HEK293 (cell line): ENCODE measurements at regions not wholly inside any gene's neighbourhood (a gene's known extent, or its start where the extent isn't known, plus 50 kb on each side); places are given as distances from the start of the nearest gene placed in this dataset.

ENCODE experiments used
- CTCF ChIA-PET: fragments of 350-600 bp; formaldehyde crosslinking; extraction: SDS; loops from one replicate; lab custom pipeline; 2021; ENCODE audit warnings: antibody characterized with exemption; lab: Yijun Ruan, JAX
- POLR2A ChIA-PET: fragments of 300-600 bp; formaldehyde crosslinking; extraction: SDS; loops from one replicate; lab custom pipeline; 2020; ENCODE audit warnings: antibody characterized with exemption, inconsistent platforms; lab: Yijun Ruan, JAX
- H3K27ac ChIP-seq: fragments of 200-500 bp; sonication (Bioruptor generic); 2 replicates; pipeline ENCODE4 v1.5.1; 2014; ENCODE audit warnings: low read depth, low read length, control low read depth, inconsistent platforms; ENCODE audit errors: extremely low read depth
- H3K36me3 ChIP-seq, 2 experiments: fragments of 200-500 bp in 1 of 2; sonication (Bioruptor generic) in 1 of 2; 1 replicate in 1 of 2; 2 replicates in 1 of 2; pipeline ENCODE4 v1.5.1; 2014 to 2017; ENCODE audit warnings: inconsistent platforms in 2 of 2, low read length in 2 of 2; ENCODE audit not compliant: control insufficient read depth in 2 of 2, insufficient read depth in 1 of 2
- H3K4me1 ChIP-seq: fragments of 200-500 bp; sonication (Bioruptor generic); 2 replicates; pipeline ENCODE4 v1.5.1; 2014; ENCODE audit warnings: mild to moderate bottlenecking, low read length, inconsistent platforms; ENCODE audit not compliant: control insufficient read depth, insufficient read depth
- H3K4me3 ChIP-seq: 2 replicates; pipeline ENCODE4 v1.5.1; 2011; ENCODE audit warnings: low read depth, mild to moderate bottlenecking, control low read depth, low read length, moderate library complexity
- H3K9me3 ChIP-seq: fragments of 200-500 bp; sonication (Bioruptor generic); 2 replicates; pipeline ENCODE4 v1.5.1; 2014; ENCODE audit warnings: low read depth, low read length, inconsistent platforms; ENCODE audit not compliant: control insufficient read depth, insufficient read depth
- AEBP2 ChIP-seq: fragments of 450-650 bp; formaldehyde crosslinking; IDR thresholded peaks from 2 replicates; pipeline ENCODE4 v1.5.1; 2016; ENCODE audit warnings: missing biosample characterization, missing genetic modification characterization, borderline replicate concordance
- CTCF ChIP-seq: fragments of 450-650 bp; formaldehyde crosslinking; IDR thresholded peaks from 2 replicates; pipeline ENCODE4 v1.5.1; 2016; ENCODE audit warnings: missing biosample characterization, missing genetic modification characterization
- GLI4 ChIP-seq: fragments of 450-650 bp; formaldehyde crosslinking; IDR thresholded peaks from 2 replicates; pipeline ENCODE4 v1.5.1; 2016; ENCODE audit warnings: missing biosample characterization, missing genetic modification characterization
- PBX3 ChIP-seq: sonication (generic); formaldehyde crosslinking; IDR thresholded peaks from 2 replicates; pipeline ENCODE4 v1.8.1; 2022; ENCODE audit warnings: mild to moderate bottlenecking, moderate library complexity, missing genetic modification reagents
- SCRT2 ChIP-seq: fragments of 450-650 bp; formaldehyde crosslinking; IDR thresholded peaks from 2 replicates; pipeline ENCODE4 v1.5.1; 2016; ENCODE audit warnings: missing biosample characterization, missing genetic modification characterization
- SETDB1 ChIP-seq: IDR thresholded peaks from one replicate; pipeline ENCODE4 v1.6.1; 2017; ENCODE audit warnings: mild to moderate bottlenecking, low read length, moderate library complexity, mixed read lengths; ENCODE audit not compliant: insufficient read length
- SP7 ChIP-seq: fragments of 450-650 bp; formaldehyde crosslinking; IDR thresholded peaks from 2 replicates; pipeline ENCODE4 v1.5.1; 2016; ENCODE audit warnings: missing biosample characterization, missing genetic modification characterization
- YY2 ChIP-seq: fragments of 450-650 bp; formaldehyde crosslinking; IDR thresholded peaks from 2 replicates; pipeline ENCODE4 v1.5.1; 2016; ENCODE audit warnings: missing biosample characterization, missing genetic modification characterization
- ZBTB44 ChIP-seq: fragments of 450-650 bp; IDR thresholded peaks from 2 replicates; pipeline ENCODE4 v1.5.1; 2018; ENCODE audit warnings: missing biosample characterization, mild to moderate bottlenecking, missing genetic modification characterization
- ZNF146 ChIP-seq: fragments of 450-650 bp; formaldehyde crosslinking; IDR thresholded peaks from 2 replicates; pipeline ENCODE4 v1.5.1; 2016; ENCODE audit warnings: missing biosample characterization, missing genetic modification characterization
- ZNF157 ChIP-seq: fragments of 450-650 bp; formaldehyde crosslinking; IDR thresholded peaks from 2 replicates; pipeline ENCODE4 v1.5.1; 2016; ENCODE audit warnings: missing biosample characterization, missing genetic modification characterization
- ZNF175 ChIP-seq: fragments of 450-650 bp; formaldehyde crosslinking; IDR thresholded peaks from 2 replicates; pipeline ENCODE4 v1.5.1; 2016; ENCODE audit warnings: missing biosample characterization, missing genetic modification characterization
- ZNF266 ChIP-seq: fragments of 450-650 bp; formaldehyde crosslinking; IDR thresholded peaks from 2 replicates; pipeline ENCODE4 v1.5.1; 2016; ENCODE audit warnings: missing biosample characterization, missing genetic modification characterization, low read depth
- ZNF274 ChIP-seq, 2 experiments: fragments of 200-500 bp in 1 of 2; fragments of 450-650 bp in 1 of 2; sonication (Bioruptor generic) in 1 of 2; formaldehyde crosslinking in 1 of 2; IDR thresholded peaks; 2 replicates each; pipeline versions ENCODE4 v1.5.1 to v1.6.1; 2014 to 2016; ENCODE audit warnings: borderline replicate concordance in 1 of 2, inconsistent platforms in 1 of 2, low read length in 1 of 2, missing biosample characterization in 1 of 2, missing genetic modification characterization in 1 of 2
- ZNF404 ChIP-seq: fragments of 450-650 bp; formaldehyde crosslinking; IDR thresholded peaks from 2 replicates; pipeline ENCODE4 v1.5.1; 2017; ENCODE audit warnings: missing biosample characterization, missing genetic modification characterization
- ZNF416 ChIP-seq: fragments of 450-650 bp; formaldehyde crosslinking; IDR thresholded peaks from 2 replicates; pipeline ENCODE4 v1.5.1; 2016; ENCODE audit warnings: missing biosample characterization, missing genetic modification characterization
- ZNF548 ChIP-seq: fragments of 450-650 bp; formaldehyde crosslinking; IDR thresholded peaks from 2 replicates; pipeline ENCODE4 v1.5.1; 2016; ENCODE audit warnings: missing biosample characterization, missing genetic modification characterization
- ZNF585B ChIP-seq: fragments of 450-650 bp; formaldehyde crosslinking; IDR thresholded peaks from 2 replicates; pipeline ENCODE4 v1.5.1; 2016; ENCODE audit warnings: missing biosample characterization, missing genetic modification characterization
- ZNF791 ChIP-seq: fragments of 450-650 bp; formaldehyde crosslinking; IDR thresholded peaks from 2 replicates; pipeline ENCODE4 v1.5.1; 2016; ENCODE audit warnings: missing biosample characterization, missing genetic modification characterization
- ZSCAN16 ChIP-seq: fragments of 450-650 bp; formaldehyde crosslinking; IDR thresholded peaks from 2 replicates; pipeline ENCODE4 v1.5.1; 2016; ENCODE audit warnings: missing biosample characterization, missing genetic modification characterization
- ZSCAN30 ChIP-seq: fragments of 450-650 bp; IDR thresholded peaks from 2 replicates; pipeline ENCODE4 v1.5.1; 2018; ENCODE audit warnings: missing biosample characterization, mild to moderate bottlenecking, missing genetic modification characterization, moderate library complexity
- ZSCAN5A ChIP-seq: fragments of 450-650 bp; formaldehyde crosslinking; IDR thresholded peaks from 2 replicates; pipeline ENCODE4 v1.5.1; 2016; ENCODE audit warnings: missing biosample characterization, missing genetic modification characterization
- TF ChIP-seq, protein P1 (sequence below): fragments of 450-650 bp; formaldehyde crosslinking; IDR thresholded peaks from 2 replicates; pipeline ENCODE4 v1.5.1; 2017; ENCODE audit warnings: missing biosample characterization, missing genetic modification characterization

- H3K4me1 ChIP-seq, result no peaks in the 10 kb centered on the region
- CTCF ChIA-PET, result interaction anchor here (0.7 to 1.8 kb wide), 9 partner anchors 11 to 1355 kb away, joined by 3 to 10 read pairs (median 3); no protein-coding TSS in a partner anchor
Measured at GRCh38 chr17:73958453-73958852, 245.0 kb upstream of the RPL38 start.

GRCh38 chr17:73960469-73960868 lies 243.0 kb upstream of the RPL38 start:
- CTCF ChIA-PET, result interaction anchor here (0.7 to 0.9 kb wide), 2 partner anchors 36 to 341 kb away, joined by 3 to 4 read pairs; no protein-coding TSS in a partner anchor
- Histone ChIP-seq H3K27ac (no peak overlapping the region), H3K36me3 (no peaks in the 10 kb centered on the region), H3K9me3 (no peaks in the 10 kb centered on the region), H3K4me1 (no peaks in the 10 kb centered on the region), H3K4me3 (no peak overlapping the region)
- POLR2A ChIA-PET, result no interaction called here
- no peak for TF ChIP-seq SP7
- TF ChIP-seq ZSCAN30 (tag by site-specific recombination), result no peak
- TF ChIP-seq ZNF548 (tag by site-specific recombination), result no peak
- no peak for TF ChIP-seq ZNF404
- no peak for TF ChIP-seq ZBTB44 (tag by site-specific recombination)
- no peak for TF ChIP-seq ZNF146 (tag by site-specific recombination)
- TF ChIP-seq ZNF416 (tag by site-specific recombination), result no peak
- TF ChIP-seq YY2, result no peak
- no peak for TF ChIP-seq ZSCAN5A
- TF ChIP-seq AEBP2 (tag by site-specific recombination), result no peak
- TF ChIP-seq SETDB1, result peak; percentile 59
- TF ChIP-seq ZNF585B (tag by site-specific recombination), result peak; percentile 94

More at GRCh38 chr17:73958453-73958852, 245.0 kb upstream of the RPL38 start:
- Histone ChIP-seq H3K27ac (no peak overlapping the region), H3K9me3 (no peaks in the 10 kb centered on the region)
- POLR2A ChIA-PET, result no interaction called here
- no peak for TF ChIP-seq ZNF157
- no peak for TF ChIP-seq ZNF791 (tag by site-specific recombination)
- TF ChIP-seq ZNF266 (tag by site-specific recombination), result no peak
- TF ChIP-seq ZNF274 (IDR thresholded peaks at IDR 0.05; ENCODE audit: low read length), result no peak
- TF ChIP-seq ZNF274 (tag by site-specific recombination; IDR thresholded peaks at IDR 0.05; ENCODE audit: borderline replicate concordance), result no peak
- TF ChIP-seq, protein P1, sequence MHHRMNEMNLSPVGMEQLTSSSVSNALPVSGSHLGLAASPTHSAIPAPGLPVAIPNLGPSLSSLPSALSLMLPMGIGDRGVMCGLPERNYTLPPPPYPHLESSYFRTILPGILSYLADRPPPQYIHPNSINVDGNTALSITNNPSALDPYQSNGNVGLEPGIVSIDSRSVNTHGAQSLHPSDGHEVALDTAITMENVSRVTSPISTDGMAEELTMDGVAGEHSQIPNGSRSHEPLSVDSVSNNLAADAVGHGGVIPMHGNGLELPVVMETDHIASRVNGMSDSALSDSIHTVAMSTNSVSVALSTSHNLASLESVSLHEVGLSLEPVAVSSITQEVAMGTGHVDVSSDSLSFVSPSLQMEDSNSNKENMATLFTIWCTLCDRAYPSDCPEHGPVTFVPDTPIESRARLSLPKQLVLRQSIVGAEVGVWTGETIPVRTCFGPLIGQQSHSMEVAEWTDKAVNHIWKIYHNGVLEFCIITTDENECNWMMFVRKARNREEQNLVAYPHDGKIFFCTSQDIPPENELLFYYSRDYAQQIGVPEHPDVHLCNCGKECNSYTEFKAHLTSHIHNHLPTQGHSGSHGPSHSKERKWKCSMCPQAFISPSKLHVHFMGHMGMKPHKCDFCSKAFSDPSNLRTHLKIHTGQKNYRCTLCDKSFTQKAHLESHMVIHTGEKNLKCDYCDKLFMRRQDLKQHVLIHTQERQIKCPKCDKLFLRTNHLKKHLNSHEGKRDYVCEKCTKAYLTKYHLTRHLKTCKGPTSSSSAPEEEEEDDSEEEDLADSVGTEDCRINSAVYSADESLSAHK (tag by site-specific recombination), result no peak
- no peak for TF ChIP-seq SCRT2 (tag by site-specific recombination)
- no peak for TF ChIP-seq CTCF (tag by site-specific recombination)
- TF ChIP-seq ZSCAN16 (tag by site-specific recombination), result no peak
- TF ChIP-seq ZNF175, result no peak
- no peak for TF ChIP-seq PBX3 (CRISPR knock-in tag)
- TF ChIP-seq GLI4 (tag by site-specific recombination), result no peak
- TF ChIP-seq, all 188 proteins: peak for 0
- Histone ChIP-seq H3K36me3 (no peaks in the 10 kb centered on the region), H3K4me3 (no peak overlapping the region)
